GM23338 (cell line): ENCODE measurements at regions not wholly inside any gene's neighbourhood (a gene's known extent, or its start where the extent isn't known, plus 50 kb on each side); places are given as distances from the start of the nearest gene placed in this dataset.
A peak's percentile ranks its signal among the peaks of the same experiment; 100 is the strongest.

Experiments used
- ATAC-seq: fragments of 200-7000 bp; cut with Tn5 transposase; 3 replicates; pipeline ENCODE4 v1.9.1; 2020
- DNase-seq: peaks from one replicate; pipeline ENCODE4 v3.0.0-alpha.2; 2015; ENCODE audit warnings: low spot score
- H2AFZ ChIP-seq: fragments of 200-600 bp; sonication (generic); 2 replicates; pipeline ENCODE4 v1.8.0; 2016; ENCODE audit warnings: antibody characterized with exemption, mild to moderate bottlenecking, moderate library complexity
- H3F3A ChIP-seq: fragments of 200-600 bp; sonication (generic); replicated peaks from 2 replicates; pipeline ENCODE4 v1.8.0; 2017; ENCODE audit warnings: antibody characterized with exemption, mixed run types, low read depth
- H3K27ac ChIP-seq: fragments of 200-600 bp; sonication (generic); 2 replicates; pipeline ENCODE4 v1.6.1; 2016; ENCODE audit warnings: low read depth
- H3K27me3 ChIP-seq: fragments of 200-600 bp; sonication (generic); 2 replicates; pipeline ENCODE4 v1.8.0; 2016; ENCODE audit warnings: mild to moderate bottlenecking, mixed run types, moderate library complexity; ENCODE audit not compliant: insufficient read depth
- H3K36me3 ChIP-seq: fragments of 200-600 bp; sonication (generic); 2 replicates; pipeline ENCODE4 v1.8.0; 2016; ENCODE audit warnings: mild to moderate bottlenecking; ENCODE audit not compliant: insufficient read depth
- H3K4me1 ChIP-seq: fragments of 200-600 bp; sonication (generic); 2 replicates; pipeline ENCODE4 v1.8.0; 2016; ENCODE audit warnings: mild to moderate bottlenecking, moderate library complexity; ENCODE audit not compliant: insufficient read depth
- H3K4me2 ChIP-seq: fragments of 200-600 bp; sonication (generic); 2 replicates; pipeline ENCODE4 v1.7.1; 2017; ENCODE audit warnings: mixed run types
- H3K4me3 ChIP-seq: fragments of 200-600 bp; sonication (generic); 2 replicates; pipeline ENCODE4 v1.6.1; 2016; ENCODE audit warnings: mixed run types
- H3K79me2 ChIP-seq: fragments of 200-600 bp; sonication (generic); replicated peaks from 2 replicates; pipeline ENCODE4 v1.8.0; 2017; ENCODE audit warnings: mild to moderate bottlenecking; ENCODE audit not compliant: insufficient read depth
- H3K9me2 ChIP-seq: fragments of 200-600 bp; sonication (generic); 2 replicates; pipeline ENCODE4 v1.8.0; 2017; ENCODE audit not compliant: insufficient read depth
- H4K20me1 ChIP-seq: fragments of 200-600 bp; sonication (generic); replicated peaks from 2 replicates; pipeline ENCODE4 v1.8.0; 2017; ENCODE audit warnings: mild to moderate bottlenecking; ENCODE audit not compliant: insufficient read depth
- H3K27ac Mint-ChIP-seq: 2 replicates; pipeline ENCODE4 v1.8.0; 2020; ENCODE audit warnings: inconsistent platforms, mild to moderate bottlenecking, moderate library complexity, mixed read lengths
- H3K27me3 Mint-ChIP-seq: 3 replicates; pipeline ENCODE4 v1.8.0; 2022; ENCODE audit warnings: low read depth, mild to moderate bottlenecking, moderate library complexity, mixed read lengths, inconsistent platforms; ENCODE audit not compliant: insufficient read depth, poor library complexity
- H3K36me3 Mint-ChIP-seq: 3 replicates; pipeline ENCODE4 v1.8.0; 2021; ENCODE audit warnings: low read depth, mild to moderate bottlenecking, inconsistent platforms, moderate library complexity, mixed read lengths
- H3K4me1 Mint-ChIP-seq: 3 replicates; pipeline ENCODE4 v1.8.0; 2020; ENCODE audit warnings: mild to moderate bottlenecking, inconsistent platforms, mixed read lengths
- H3K4me3 Mint-ChIP-seq: 3 replicates; pipeline ENCODE4 v1.8.0; 2021; ENCODE audit warnings: moderate library complexity, mild to moderate bottlenecking, inconsistent platforms, mixed read lengths
- H3K9me3 Mint-ChIP-seq: 3 replicates; pipeline ENCODE4 v1.8.0; 2020; ENCODE audit warnings: moderate library complexity, mild to moderate bottlenecking, inconsistent platforms, mixed read lengths
- EZH2 ChIP-seq: fragments of 200-600 bp; sonication (generic); IDR thresholded peaks from one replicate; pipeline ENCODE4 v1.8.0; 2017; ENCODE audit warnings: antibody characterized with exemption, mild to moderate bottlenecking, low read depth; ENCODE audit not compliant: unreplicated experiment
- JUNB ChIP-seq: IDR thresholded peaks from one replicate; pipeline ENCODE4 v1.6.1; 2016; ENCODE audit warnings: antibody characterized with exemption; ENCODE audit not compliant: unreplicated experiment
- POLR2AphosphoS5 ChIP-seq: IDR thresholded peaks from 2 replicates; pipeline ENCODE4 v1.6.1; 2016; ENCODE audit warnings: antibody characterized with exemption, low read depth
- STAT1 ChIP-seq: IDR thresholded peaks from one replicate; pipeline ENCODE4 v1.6.1; 2016; ENCODE audit warnings: antibody characterized with exemption; ENCODE audit not compliant: unreplicated experiment
- ZNF331 ChIP-seq: fragments of 250-450 bp; sonication (Bioruptor Pico); IDR thresholded peaks from 2 replicates; pipeline ENCODE4 v1.5.0; 2020; ENCODE audit warnings: low read depth, mild to moderate bottlenecking, moderate library complexity
- TF ChIP-seq, protein P1 (sequence below), 2 experiments: fragments of 200-600 bp in 1 of 2; sonication (generic) in 1 of 2; conservative IDR thresholded peaks; 2 replicates each; pipeline versions ENCODE4 v1.5.1 to v1.6.1; 2016 to 2017; ENCODE audit warnings: antibody characterized with exemption in 2 of 2, low read depth in 2 of 2, mild to moderate bottlenecking in 2 of 2, moderate library complexity in 1 of 2

DNA sequence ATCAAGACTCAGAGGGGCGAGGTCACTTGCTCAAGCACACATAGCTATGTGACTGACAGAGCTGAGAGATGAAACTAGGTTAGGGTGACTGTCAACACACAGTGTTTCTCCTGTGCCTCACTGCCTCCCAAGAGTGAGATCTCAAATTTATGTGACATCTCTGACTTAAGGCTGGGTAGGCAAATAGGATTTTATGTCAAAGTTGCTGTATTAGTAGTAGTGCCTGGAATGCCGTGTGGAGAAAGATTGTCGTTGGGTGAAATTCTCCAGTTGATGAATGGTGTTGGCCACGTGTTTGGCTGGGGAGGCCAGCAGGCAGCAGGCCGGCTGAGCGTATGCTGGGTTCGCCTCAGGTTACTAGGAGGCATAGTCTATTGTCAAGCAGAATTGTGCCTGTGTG, 148.3 kb upstream of the BMPER start:
- Histone ChIP-seq H3K79me2 (no peaks in the 10 kb centered on the region), H3F3A (no peaks in the 10 kb centered on the region), H3K27ac (no peak overlapping the region; the same call in 1 of the 2 replicates), H3K9me2 (no peaks in the 10 kb centered on the region), H3K4me1 (peaks cover 5% of the 10 kb centered on the region; the same call in 1 of the 2 replicates), H2AFZ (no peak overlapping the region), H4K20me1 (no peaks in the 10 kb centered on the region), H3K4me3 (no peak overlapping the region), H3K4me2 (no peak overlapping the region), H3K36me3 (no peaks in the 10 kb centered on the region), H3K27me3 (no peaks in the 10 kb centered on the region)
- ATAC-seq (no peak), DNase-seq (no peak)
- TF ChIP-seq ZNF331 (CRISPR knock-in tag) (no peak), JUNB (no peak), STAT1 (no peak), POLR2AphosphoS5 (no peak)
- TF ChIP-seq, protein P1, sequence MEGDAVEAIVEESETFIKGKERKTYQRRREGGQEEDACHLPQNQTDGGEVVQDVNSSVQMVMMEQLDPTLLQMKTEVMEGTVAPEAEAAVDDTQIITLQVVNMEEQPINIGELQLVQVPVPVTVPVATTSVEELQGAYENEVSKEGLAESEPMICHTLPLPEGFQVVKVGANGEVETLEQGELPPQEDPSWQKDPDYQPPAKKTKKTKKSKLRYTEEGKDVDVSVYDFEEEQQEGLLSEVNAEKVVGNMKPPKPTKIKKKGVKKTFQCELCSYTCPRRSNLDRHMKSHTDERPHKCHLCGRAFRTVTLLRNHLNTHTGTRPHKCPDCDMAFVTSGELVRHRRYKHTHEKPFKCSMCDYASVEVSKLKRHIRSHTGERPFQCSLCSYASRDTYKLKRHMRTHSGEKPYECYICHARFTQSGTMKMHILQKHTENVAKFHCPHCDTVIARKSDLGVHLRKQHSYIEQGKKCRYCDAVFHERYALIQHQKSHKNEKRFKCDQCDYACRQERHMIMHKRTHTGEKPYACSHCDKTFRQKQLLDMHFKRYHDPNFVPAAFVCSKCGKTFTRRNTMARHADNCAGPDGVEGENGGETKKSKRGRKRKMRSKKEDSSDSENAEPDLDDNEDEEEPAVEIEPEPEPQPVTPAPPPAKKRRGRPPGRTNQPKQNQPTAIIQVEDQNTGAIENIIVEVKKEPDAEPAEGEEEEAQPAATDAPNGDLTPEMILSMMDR (conservative IDR thresholded peaks at IDR 0.05; ENCODE audit: low read depth in 2 of 2) = no peak
- Mint-ChIP-seq H3K4me3 (no peak overlapping the region), H3K27me3 (no peaks in the 10 kb centered on the region), H3K9me3 (no peaks in the 10 kb centered on the region), H3K27ac (no peak overlapping the region), H3K36me3 (no peaks in the 10 kb centered on the region), H3K4me1 (peaks cover 8% of the 10 kb centered on the region; the same call in 2 of the 3 replicates)

DNA sequence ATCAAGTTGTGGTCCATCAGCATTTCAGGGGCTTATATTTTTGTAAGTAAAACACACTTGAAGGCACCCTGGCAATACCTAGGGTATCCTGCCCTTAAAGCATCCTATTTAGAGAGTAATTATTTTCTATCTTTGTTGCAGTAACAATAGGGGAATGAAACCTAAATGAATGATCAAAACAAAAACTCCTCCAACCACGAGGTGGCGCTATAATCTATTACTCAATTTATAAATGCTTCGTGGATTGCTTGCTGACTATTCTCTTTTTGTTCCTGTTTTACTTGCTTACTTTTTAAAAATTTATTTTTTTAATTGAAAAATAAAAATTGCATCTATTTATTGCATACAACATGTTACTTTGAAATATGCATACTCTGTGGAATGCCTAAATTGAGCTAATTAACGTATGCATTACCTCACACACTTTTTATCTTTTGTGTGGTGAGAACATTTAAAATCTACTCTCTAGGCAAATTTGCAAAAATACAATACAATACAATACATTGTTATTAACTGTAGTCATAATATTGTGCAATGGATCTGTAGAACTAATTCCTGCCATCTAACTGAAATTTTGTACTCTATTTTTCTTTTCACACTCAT, 147.7 kb upstream of the BMPER start:
- H3K27ac ChIP-seq = no peak overlapping the region
- ATAC-seq = no peak
- no peaks in the 10 kb centered on the region for H3K36me3 Mint-ChIP-seq

More for the DNA sequence above, 147.7 kb upstream of the BMPER start:
- Mint-ChIP-seq H3K4me3 (no peak overlapping the region), H3K27ac (no peak overlapping the region), H3K4me1 (peaks cover 14% of the 10 kb centered on the region), H3K9me3 (no peaks in the 10 kb centered on the region), H3K27me3 (no peaks in the 10 kb centered on the region)
- Histone ChIP-seq H4K20me1 (no peaks in the 10 kb centered on the region), H3K79me2 (no peaks in the 10 kb centered on the region), H3K4me3 (no peak overlapping the region), H3K4me2 (no peak overlapping the region), H3K9me2 (no peaks in the 10 kb centered on the region), H3K36me3 (no peaks in the 10 kb centered on the region), H3K4me1 (peaks cover 5% of the 10 kb centered on the region; the same call in 1 of the 2 replicates), H3F3A (no peaks in the 10 kb centered on the region), H3K27me3 (no peaks in the 10 kb centered on the region), H2AFZ (no peak overlapping the region)
- TF ChIP-seq STAT1 (no peak), EZH2 (no peak), ZNF331 (CRISPR knock-in tag) (no peak)
- TF ChIP-seq, protein P1 (conservative IDR thresholded peaks at IDR 0.05; ENCODE audit: low read depth in 2 of 2) = peak; percentile 57 to 84
- DNase-seq = peak; percentile 72
